ENCODE measurements at regions not wholly inside any gene's neighbourhood (a gene's known extent, or its start where the extent isn't known, plus 50 kb on each side); places are given as distances from the start of the nearest gene placed in this dataset.
A peak's percentile ranks its signal among the peaks of the same experiment; 100 is the strongest.
"Not testable (repeated sequence)": the region's sequence is repeated elsewhere in the genome, so short reads cannot be mapped to it uniquely, and the experiment has no call there.

DNA sequence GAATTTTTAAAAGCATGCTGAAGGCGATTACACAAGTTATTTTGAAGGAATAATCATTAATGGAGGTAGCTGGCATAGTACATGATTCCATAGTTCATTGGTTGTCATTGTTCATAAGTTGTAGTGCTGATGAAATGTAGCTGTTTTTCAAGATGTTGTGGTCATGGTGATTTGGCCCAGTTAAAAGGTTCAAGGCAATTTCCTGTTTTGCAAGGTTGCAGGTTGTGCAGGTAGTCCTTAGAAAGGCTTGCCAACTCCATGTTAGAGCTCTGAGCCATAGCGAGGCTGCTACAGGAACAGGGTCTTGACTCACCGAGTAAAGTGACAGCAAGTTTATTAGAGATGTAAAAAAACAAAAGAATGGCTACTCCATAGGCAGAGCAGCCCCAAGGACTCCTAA, 95.8 kb upstream of the CHORDC1 start:
- no peak for ATAC-seq (replicated peaks in 6 of 8)
- in situ Hi-C loops (cut with MboI; ENCODE audit: low pct_unique_long_range_greater_than_20kb in 2 of 9, low sequenced_read_pairs in 9 of 9, unreplicated experiment in 9 of 9): no loop called here
- no peak overlapping the region for H3K4me3 ChIP-seq
- no peak overlapping the region for H3K27ac ChIP-seq
- WGBS, 10 experiments: 0 to 100% (median 57%) methylated on average over 1 to 3 of the region's 3 CpGs; no CpG with 5 or more reads in 2 of the 10 experiments
- H3K4me1 ChIP-seq (replicated peaks in 1 of 2): no peaks in the 10 kb centered on the region

DNA sequence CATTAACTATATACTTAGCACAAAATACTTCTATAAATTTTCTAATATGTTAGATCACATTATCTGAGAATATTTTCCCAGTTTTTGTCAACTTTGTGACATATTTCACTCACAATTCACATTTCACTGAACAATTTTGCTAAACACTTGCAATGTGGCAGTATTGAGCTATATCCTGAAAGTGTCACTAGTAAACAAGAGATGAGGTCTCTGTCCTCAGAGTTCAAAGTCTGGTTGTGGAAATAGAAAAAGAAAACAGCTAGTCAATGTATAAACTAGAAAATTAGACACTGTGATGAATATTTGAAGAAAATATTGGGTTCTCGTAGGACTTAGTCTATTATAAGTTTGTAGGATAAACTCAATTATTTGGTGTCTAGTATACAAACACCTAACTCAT, 87.4 kb upstream of the CHORDC1 start:
- Histone ChIP-seq H3K4me1 (replicated peaks in 1 of 2) (no peaks in the 10 kb centered on the region), H3K4me3 (no peak overlapping the region), H3K27ac (no peak overlapping the region)
- in situ Hi-C loops (cut with MboI; ENCODE audit: low pct_unique_long_range_greater_than_20kb in 2 of 9, low sequenced_read_pairs in 9 of 9, unreplicated experiment in 9 of 9): no loop called here
- no peak for ATAC-seq (replicated peaks in 6 of 8)
- 0 to 100% (median 50%) methylated on average over 1 of the region's 1 CpG; no CpG with 5 or more reads in 1 of the 10 experiments for WGBS, 10 experiments

DNA sequence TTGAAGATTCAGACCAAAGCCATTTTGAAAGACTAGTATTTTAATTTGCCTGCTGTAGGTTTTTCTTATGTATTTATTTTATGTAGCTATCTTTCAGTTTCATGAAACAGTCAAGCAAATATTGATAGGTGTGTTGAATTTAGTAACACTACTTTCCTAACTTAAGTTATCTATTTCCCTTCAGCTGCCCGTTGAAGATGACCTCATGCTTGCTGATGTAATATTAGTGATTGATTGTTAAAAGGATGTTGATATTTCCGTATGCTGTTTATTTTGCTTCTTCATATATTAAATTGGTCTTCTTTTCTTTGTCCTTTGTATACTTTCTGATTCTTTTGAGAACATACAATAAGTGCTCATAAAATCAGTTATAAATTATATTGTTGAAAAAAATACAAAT, 86.8 kb upstream of the CHORDC1 start:
- 0 to 100% (median 51%) methylated on average over 1 to 2 of the region's 2 CpGs for WGBS, 10 experiments
- Histone ChIP-seq H3K4me1 (replicated peaks in 1 of 2) (no peaks in the 10 kb centered on the region), H3K27ac (no peak overlapping the region), H3K4me3 (no peak overlapping the region)
- ATAC-seq (replicated peaks in 6 of 8): no peak
- in situ Hi-C loops (cut with MboI; ENCODE audit: low pct_unique_long_range_greater_than_20kb in 2 of 9, low sequenced_read_pairs in 9 of 9, unreplicated experiment in 9 of 9): no loop called here

DNA sequence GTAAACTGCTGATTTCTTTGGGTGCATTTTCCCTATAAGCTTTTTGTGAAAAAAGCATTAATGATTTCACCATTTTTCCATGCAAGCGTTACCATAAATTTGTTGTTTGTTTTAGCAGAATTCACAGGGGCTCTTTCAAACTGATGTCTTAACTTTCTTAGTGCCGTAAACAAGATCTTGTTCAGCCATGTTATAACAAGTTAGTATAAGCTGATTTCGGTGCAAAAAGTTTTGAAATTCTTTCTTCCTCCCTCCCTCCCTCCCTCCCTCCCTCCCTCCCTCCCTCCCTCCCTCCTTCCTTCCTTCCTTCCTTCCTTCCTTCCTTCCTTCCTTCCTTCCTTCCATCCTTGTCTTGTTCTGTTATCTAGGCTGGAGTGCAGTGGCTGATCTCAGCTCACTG, 71.7 kb upstream of the CHORDC1 start:
- Histone ChIP-seq H3K27ac (no peak overlapping the region), H3K4me1 (replicated peaks in 1 of 2) (no peaks in the 10 kb centered on the region), H3K4me3 (no peak overlapping the region)
- in situ Hi-C loops (cut with MboI; ENCODE audit: low pct_unique_long_range_greater_than_20kb in 2 of 9, low sequenced_read_pairs in 9 of 9, unreplicated experiment in 9 of 9): loop anchor here in 1 of 9 experiments (25.0 kb wide), 1 partner anchor 168 kb away; no protein-coding TSS in a partner anchor
- ATAC-seq (replicated peaks in 6 of 8): no peak
- WGBS, 10 experiments: 0 to 100% (median 84%) methylated on average over 1 to 3 of the region's 3 CpGs; no CpG with 5 or more reads in 2 of the 10 experiments

DNA sequence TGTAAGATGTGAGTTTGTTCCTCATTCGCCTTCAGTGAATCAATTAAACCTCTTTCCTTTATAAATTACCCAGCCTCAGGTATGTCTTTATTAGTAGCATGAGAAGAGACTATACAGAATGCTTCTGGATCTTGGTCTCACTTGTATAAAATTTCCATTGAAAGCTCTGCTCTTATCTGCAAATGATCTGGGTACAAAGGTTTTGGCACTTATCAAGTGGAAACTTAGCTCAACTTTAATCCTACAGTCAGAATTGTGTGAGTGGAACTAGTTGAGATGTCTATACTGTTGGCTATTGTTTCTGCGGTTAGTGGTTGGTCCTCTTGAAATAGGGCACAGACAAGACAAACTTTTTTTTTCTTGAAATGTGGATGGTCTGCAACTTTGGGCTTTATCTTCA, 71.2 kb upstream of the CHORDC1 start:
- no peak for ATAC-seq (replicated peaks in 6 of 8)
- in situ Hi-C loops (cut with MboI; ENCODE audit: low pct_unique_long_range_greater_than_20kb in 2 of 9, low sequenced_read_pairs in 9 of 9, unreplicated experiment in 9 of 9): loop anchor here in 1 of 9 experiments (25.0 kb wide), 1 partner anchor 168 kb away; no protein-coding TSS in a partner anchor

DNA sequence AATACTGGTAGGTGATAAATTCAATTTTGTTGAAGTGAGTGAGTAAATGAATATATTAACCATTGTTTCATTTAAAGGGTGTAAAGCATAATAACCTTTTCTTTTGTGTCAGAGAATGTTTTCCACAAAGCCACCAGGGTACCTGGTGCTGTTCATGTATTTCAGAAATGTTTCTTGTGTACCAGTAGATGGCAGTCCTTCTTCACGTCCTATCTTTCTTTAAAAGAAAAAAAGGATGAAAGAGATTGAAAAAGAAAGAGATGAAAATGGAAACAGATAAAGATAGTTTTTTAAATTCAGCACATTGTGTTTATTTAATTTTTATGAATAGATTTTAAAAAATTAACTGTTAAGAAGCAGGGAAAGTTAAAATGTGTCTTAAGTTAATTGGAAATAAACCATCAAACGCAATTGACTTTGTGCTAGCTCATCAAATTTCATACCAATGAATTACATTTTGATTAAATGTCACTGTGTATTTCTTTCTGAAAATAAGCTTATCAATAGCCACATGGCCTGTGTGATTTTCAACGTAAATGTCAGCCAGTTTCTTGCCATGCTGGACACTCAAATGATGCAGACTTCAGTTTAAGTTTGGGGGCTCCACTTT, 65.5 kb upstream of the CHORDC1 start:
- Histone ChIP-seq H3K27ac (no peak overlapping the region), H3K4me3 (no peak overlapping the region), H3K4me1 (replicated peaks in 1 of 2) (peaks cover 0 to 15% of the 10 kb centered on the region in 2 donors)
- peak in 1 of 8 experiments; percentile 24 for ATAC-seq (replicated peaks in 6 of 8)
- WGBS, 10 experiments: 0 to 73% (median 43%) methylated on average over 1 to 3 of the region's 3 CpGs
- in situ Hi-C loops (cut with MboI; ENCODE audit: low pct_unique_long_range_greater_than_20kb in 2 of 9, low sequenced_read_pairs in 9 of 9, unreplicated experiment in 9 of 9): loop anchor here in 1 of 9 experiments (25.0 kb wide), 1 partner anchor 174 kb away; no protein-coding TSS in a partner anchor

More for the DNA sequence above, 71.2 kb upstream of the CHORDC1 start:
- Histone ChIP-seq H3K4me1 (replicated peaks in 1 of 2) (peaks cover 0 to 2% of the 10 kb centered on the region in 2 donors), H3K27ac (no peak overlapping the region), H3K4me3 (no peak overlapping the region)
- 17 to 100% (median 58%) methylated on average over 1 to 2 of the region's 2 CpGs; no CpG with 5 or more reads in 2 of the 10 experiments for WGBS, 10 experiments

DNA sequence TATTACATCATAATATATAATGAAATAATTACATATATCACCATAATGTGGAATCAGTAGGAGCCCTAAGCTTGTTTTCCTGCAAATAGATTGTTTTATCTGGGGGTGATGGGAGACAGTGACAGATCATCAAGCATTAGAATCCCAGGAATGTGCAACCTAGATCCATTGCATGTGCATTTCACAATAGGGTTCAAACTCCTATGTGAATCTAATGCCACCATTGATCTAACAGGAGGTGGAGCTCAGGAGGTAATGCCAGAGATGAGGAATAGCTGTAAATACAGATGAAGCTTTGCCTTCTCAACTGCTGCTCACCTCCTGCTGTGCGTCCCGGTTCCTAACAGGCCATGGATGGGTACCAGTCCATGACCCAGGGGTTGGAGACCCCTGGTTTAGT, 63.8 kb upstream of the CHORDC1 start:
- Histone ChIP-seq H3K27ac (no peak overlapping the region), H3K4me3 (no peak overlapping the region), H3K4me1 (replicated peaks in 1 of 2) (peaks cover 0 to 15% of the 10 kb centered on the region in 2 donors)
- ATAC-seq (replicated peaks in 6 of 8): no peak
- 0 to 83% (median 10%) methylated on average over 2 of the region's 2 CpGs; no CpG with 5 or more reads in 5 of the 10 experiments for WGBS, 10 experiments
- in situ Hi-C loops (cut with MboI; ENCODE audit: low pct_unique_long_range_greater_than_20kb in 2 of 9, low sequenced_read_pairs in 9 of 9, unreplicated experiment in 9 of 9): loop anchor here in 1 of 9 experiments (25.0 kb wide), 1 partner anchor 176 kb away; no protein-coding TSS in a partner anchor

DNA sequence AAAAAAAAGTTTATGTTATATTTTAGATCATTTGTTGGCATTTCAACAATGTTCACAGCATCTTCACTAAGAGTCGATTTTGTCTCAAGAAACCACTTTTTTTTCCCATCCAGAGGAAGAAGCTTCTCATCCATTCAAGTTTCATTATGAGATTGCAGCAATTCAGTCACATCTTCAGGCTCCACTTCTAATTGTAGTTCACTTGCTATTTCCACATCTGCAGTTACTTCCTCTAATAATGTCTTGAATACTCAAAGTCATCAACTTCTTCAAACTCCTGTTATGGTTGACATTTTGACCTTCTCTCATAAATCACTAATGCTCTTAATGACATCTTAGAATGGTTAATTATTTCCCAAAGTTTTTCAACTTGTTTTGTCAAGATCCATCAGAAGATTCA, 61.3 kb upstream of the CHORDC1 start:
- in situ Hi-C loops (cut with MboI; ENCODE audit: low pct_unique_long_range_greater_than_20kb in 2 of 9, low sequenced_read_pairs in 9 of 9, unreplicated experiment in 9 of 9): loop anchor here in 1 of 9 experiments (25.0 kb wide), 1 partner anchor 178 kb away; no protein-coding TSS in a partner anchor
- no peak overlapping the region for H3K4me3 ChIP-seq
- 0 to 92% (median 46%) methylated on average over 1 of the region's 1 CpG; no CpG with 5 or more reads in 2 of the 10 experiments for WGBS, 10 experiments
- ATAC-seq (replicated peaks in 6 of 8): no peak
- H3K27ac ChIP-seq: no peak overlapping the region
- peaks cover 0 to 14% of the 10 kb centered on the region in 2 donors for H3K4me1 ChIP-seq (replicated peaks in 1 of 2)

DNA sequence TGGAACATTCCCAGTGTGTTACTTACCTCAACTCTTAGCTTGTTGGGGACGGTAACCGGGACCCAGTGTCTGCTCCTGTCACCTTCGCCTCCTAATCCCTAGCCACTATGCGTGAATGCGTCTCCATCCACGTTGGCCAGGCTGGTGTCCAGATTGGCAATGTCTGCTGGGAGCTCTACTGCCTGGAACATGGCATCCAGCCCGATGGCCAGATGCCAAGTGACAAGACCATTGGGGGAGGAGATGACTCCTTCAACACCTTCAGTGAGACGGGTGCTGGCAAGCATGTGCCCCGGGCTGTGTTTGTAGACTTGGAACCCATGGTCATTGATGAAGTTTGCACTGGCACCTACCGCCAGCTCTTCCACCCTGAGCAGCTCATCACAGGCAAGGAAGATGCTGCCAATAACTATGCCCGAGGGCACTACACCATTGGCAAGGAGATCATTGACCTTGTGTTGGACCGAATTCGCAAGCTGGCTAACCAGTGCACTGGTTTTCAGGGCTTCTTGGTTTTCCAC, 59.8 kb upstream of the CHORDC1 start:
- H3K4me3 ChIP-seq; H3K27ac ChIP-seq; H3K4me1 ChIP-seq (replicated peaks in 1 of 2); ATAC-seq (replicated peaks in 6 of 8): not testable (repeated sequence)
- 42 to 100% (median 97%) methylated on average over 1 to 9 of the region's 13 CpGs; no CpG with 5 or more reads in 3 of the 10 experiments for WGBS, 10 experiments
- in situ Hi-C loops (cut with MboI; ENCODE audit: low pct_unique_long_range_greater_than_20kb in 2 of 9, low sequenced_read_pairs in 9 of 9, unreplicated experiment in 9 of 9): loop anchor here in 1 of 9 experiments (25.0 kb wide), 1 partner anchor 180 kb away; no protein-coding TSS in a partner anchor

DNA sequence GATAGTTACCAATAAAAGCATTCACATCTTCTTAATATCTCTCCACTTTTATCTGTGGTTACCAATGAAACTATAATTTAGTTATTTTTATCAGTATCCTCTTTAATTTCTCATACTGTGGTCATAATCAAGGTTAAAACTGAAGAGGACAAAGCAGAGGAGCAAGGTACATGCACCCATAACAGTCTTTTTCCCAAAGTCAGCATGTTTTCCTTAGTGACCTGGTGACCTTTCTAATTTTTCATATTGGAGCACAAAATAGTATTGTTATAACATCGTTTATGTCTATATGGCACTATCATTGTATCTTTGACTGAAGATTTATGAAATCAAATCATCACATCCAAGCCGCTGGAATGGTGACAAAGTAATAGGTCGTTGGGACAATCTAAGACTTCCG, 51.5 kb upstream of the CHORDC1 start:
- H3K27ac ChIP-seq: no peak overlapping the region
- no peaks in the 10 kb centered on the region for H3K4me1 ChIP-seq (replicated peaks in 1 of 2)
- ATAC-seq (replicated peaks in 6 of 8): no peak
- no peak overlapping the region for H3K4me3 ChIP-seq
- WGBS, 10 experiments: 0 to 100% (median 87%) methylated on average over 1 to 4 of the region's 4 CpGs
- in situ Hi-C loops (cut with MboI; ENCODE audit: low pct_unique_long_range_greater_than_20kb in 2 of 9, low sequenced_read_pairs in 9 of 9, unreplicated experiment in 9 of 9): no loop called here
